ENCODE measurements at regions not wholly inside any gene's neighbourhood (a gene's known extent, or its start where the extent isn't known, plus 50 kb on each side); places are given as distances from the start of the nearest gene placed in this dataset.
A peak's percentile ranks its signal among the peaks of the same experiment; 100 is the strongest.
"Not testable (repeated sequence)": the region's sequence is repeated elsewhere in the genome, so short reads cannot be mapped to it uniquely, and the experiment has no call there.

GRCh38 chr9:115686069-115686468, 467.5 kb upstream of the PAPPA start:
- H3K4me3 ChIP-seq (ENCODE audit: low read depth, low read length) = no peak overlapping the region
- DNase-seq (ENCODE audit: low read depth) = no peak

GRCh38 chr9:115687356-115687755, 466.2 kb upstream of the PAPPA start:
- no peak for DNase-seq (ENCODE audit: low read depth)
- no peak overlapping the region for H3K4me3 ChIP-seq (ENCODE audit: low read depth, low read length)
- TF ChIP-seq CTCF (IDR thresholded peaks at IDR 0.05; ENCODE audit: insufficient read depth, low read depth, low read length) = no peak

More at GRCh38 chr9:115686069-115686468, 467.5 kb upstream of the PAPPA start:
- no peak for TF ChIP-seq CTCF (IDR thresholded peaks at IDR 0.05; ENCODE audit: insufficient read depth, low read depth, low read length)

GRCh38 chr9:115689331-115689730, 464.3 kb upstream of the PAPPA start:
- DNase-seq (ENCODE audit: low read depth) = no peak
- TF ChIP-seq CTCF (IDR thresholded peaks at IDR 0.05; ENCODE audit: insufficient read depth, low read depth, low read length) = no peak

GRCh38 chr9:115690786-115691496, 462.6 kb upstream of the PAPPA start:
- DNase-seq (ENCODE audit: low read depth) = peak; percentile 96
- H3K4me3 ChIP-seq (ENCODE audit: low read depth, low read length) = no peak overlapping the region
- no peak for TF ChIP-seq CTCF (IDR thresholded peaks at IDR 0.05; ENCODE audit: insufficient read depth, low read depth, low read length)

More at GRCh38 chr9:115689331-115689730, 464.3 kb upstream of the PAPPA start:
- H3K4me3 ChIP-seq (ENCODE audit: low read depth, low read length) = no peak overlapping the region

GRCh38 chr9:115691693-115692092, 461.9 kb upstream of the PAPPA start:
- H3K4me3 ChIP-seq (ENCODE audit: low read depth, low read length) = no peak overlapping the region
- peak; percentile 83 for DNase-seq (ENCODE audit: low read depth)
- TF ChIP-seq CTCF (IDR thresholded peaks at IDR 0.05; ENCODE audit: insufficient read depth, low read depth, low read length) = no peak

GRCh38 chr9:115692868-115693267, 460.7 kb upstream of the PAPPA start:
- DNase-seq (ENCODE audit: low read depth); H3K4me3 ChIP-seq (ENCODE audit: low read depth, low read length): not testable (repeated sequence)

GRCh38 chr9:115694014-115694413, 459.6 kb upstream of the PAPPA start:
- TF ChIP-seq CTCF (IDR thresholded peaks at IDR 0.05; ENCODE audit: insufficient read depth, low read depth, low read length) = peak; percentile 54
- H3K4me3 ChIP-seq (ENCODE audit: low read depth, low read length) = no peak overlapping the region
- DNase-seq (ENCODE audit: low read depth) = peak; percentile 98
